SIG-M5 treated with dmso at 0.1 percent for 504 hours (cell line): ENCODE measurements at regions not wholly inside any gene's neighbourhood (a gene's known extent, or its start where the extent isn't known, plus 50 kb on each side); places are given as distances from the start of the nearest gene placed in this dataset.

Source experiments
- DNase-seq: peaks from one replicate; lab custom pipeline; 2025; ENCODE audit not compliant: unreplicated experiment; lab: John Stamatoyannopoulos, UW

DNA sequence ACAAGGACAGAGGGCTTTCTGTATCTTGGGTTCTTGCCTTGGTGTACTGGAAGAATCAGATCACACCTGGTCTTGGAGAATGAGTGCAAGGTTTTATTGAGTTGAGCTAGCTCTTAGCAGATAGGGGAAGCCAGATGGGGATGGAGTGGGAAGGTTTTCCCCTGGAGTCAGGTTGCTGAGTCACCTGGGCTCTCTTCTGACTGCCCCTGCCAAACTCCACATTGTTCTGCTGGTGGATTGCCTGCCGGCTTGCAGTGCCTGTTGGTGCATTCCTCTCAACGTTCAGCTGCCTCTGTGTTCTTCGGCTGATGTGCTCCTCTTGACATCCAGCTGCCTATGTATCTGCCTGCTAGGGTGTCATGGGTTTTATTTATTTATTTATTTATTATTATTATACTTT, 1431.1 kb downstream of the CDH8 start:
- DNase-seq, result no peak

DNA sequence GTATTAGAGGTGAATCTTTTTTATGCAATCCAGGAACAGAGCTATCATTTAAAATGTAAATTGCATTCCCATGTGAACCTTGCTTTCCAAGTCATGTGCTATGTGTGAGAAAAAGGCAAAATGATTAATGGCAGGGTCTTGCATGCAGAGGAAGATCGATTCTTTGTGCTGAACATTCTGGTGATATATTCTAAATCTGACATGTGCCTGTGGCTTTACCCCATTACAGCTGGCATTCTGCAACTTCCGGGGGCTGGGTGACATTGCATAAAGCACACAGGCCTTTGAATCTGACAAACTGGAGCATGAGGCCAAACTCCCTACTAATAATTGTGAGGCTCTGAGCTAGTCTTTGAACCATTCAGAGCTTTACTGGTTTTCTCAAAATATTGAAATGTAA, 1449.7 kb downstream of the CDH8 start:
- no peak for DNase-seq

DNA sequence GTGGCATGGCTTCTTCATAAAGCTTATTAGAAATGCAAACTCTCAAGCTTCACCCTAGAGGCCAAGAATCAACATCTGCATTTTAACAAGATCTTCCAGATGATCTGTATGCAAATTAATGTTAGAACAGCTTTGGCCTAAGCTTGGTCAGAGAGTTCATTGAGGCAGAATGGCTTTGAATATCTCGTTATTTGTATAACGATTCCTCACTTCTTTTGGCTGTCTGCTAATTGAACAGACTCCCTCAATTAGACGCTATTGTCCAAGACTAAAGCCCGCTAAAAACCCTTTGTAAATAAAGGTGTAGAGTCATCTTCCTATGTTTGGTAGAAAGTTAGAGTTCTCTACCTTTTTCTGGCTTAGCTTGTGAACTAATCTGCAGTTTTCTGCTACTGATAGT, 1453.7 kb downstream of the CDH8 start:
- DNase-seq, result no peak

DNA sequence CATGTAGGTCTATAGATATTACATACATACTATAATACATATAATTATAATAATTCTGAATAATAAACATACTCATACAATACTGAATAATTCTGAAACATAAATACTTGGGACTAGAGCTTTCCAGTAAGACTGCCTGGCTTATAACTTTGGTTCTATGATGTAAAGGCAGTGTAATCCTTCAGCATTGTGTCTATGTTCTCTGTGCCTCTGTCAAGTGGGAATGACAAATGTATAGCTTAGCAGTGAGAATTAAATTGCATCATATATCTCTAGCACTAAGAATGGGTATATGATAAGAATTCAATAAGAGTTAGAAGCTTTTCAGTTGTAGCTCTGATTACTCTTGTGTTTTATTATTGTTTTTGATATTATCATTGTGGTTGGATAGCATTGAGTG, 1469.3 kb downstream of the CDH8 start:
- DNase-seq, result no peak

DNA sequence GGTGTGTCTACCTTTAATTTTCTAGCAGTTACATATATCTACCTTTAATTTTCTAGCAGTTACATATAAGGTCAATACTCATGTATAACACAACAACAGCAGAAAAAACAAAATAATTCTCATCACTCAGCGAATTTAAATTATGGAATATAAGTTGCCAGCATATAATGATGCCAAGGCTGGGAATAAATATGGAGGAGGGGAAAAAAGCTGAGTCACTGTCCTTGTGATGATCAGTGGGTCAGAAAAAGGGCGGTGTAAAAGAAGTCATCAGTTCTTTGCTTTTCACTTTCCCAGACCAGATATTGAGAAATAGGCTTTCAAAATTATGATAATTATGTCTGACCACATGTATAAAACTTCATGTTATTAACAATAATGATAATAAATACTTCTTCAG, 1471.7 kb downstream of the CDH8 start:
- DNase-seq, result no peak

DNA sequence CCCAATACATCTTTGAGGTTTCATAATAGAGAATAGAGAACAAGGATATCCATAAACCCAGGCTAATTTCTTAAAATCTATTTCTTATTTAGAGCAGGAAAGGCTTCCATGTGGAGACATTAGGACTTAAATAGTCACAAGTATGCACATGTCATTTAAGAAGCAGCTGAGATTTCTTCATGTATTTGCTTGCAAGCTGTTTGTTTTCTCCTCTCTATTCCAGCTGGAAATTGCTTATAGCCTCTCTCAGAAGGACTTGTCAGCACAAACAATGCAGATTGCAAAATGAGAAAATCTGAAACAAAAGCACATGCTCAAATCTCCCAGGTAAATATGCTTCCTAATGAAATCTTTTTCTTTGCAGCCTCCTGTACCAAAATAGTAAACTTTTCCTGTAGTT, 1473.1 kb downstream of the CDH8 start:
- no peak for DNase-seq

DNA sequence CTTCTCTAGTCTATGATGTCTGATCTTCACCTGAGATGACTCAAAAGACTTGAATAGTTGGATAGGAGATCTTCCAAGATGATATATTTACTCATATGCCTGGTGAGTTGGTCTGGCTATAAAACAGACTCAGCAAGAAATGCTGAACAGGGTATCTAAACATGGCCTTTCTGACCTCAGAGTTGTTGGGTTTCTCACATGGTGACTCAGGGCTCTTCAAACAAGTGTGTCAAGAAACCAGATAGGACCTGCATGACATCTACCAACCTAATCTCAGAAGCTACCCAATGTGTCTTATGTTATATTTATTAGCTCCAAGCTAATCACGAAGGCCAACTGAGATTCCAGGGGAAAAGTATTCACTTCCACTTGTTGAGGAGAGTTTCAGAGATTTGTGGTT, 1477.3 kb downstream of the CDH8 start:
- no peak for DNase-seq

DNA sequence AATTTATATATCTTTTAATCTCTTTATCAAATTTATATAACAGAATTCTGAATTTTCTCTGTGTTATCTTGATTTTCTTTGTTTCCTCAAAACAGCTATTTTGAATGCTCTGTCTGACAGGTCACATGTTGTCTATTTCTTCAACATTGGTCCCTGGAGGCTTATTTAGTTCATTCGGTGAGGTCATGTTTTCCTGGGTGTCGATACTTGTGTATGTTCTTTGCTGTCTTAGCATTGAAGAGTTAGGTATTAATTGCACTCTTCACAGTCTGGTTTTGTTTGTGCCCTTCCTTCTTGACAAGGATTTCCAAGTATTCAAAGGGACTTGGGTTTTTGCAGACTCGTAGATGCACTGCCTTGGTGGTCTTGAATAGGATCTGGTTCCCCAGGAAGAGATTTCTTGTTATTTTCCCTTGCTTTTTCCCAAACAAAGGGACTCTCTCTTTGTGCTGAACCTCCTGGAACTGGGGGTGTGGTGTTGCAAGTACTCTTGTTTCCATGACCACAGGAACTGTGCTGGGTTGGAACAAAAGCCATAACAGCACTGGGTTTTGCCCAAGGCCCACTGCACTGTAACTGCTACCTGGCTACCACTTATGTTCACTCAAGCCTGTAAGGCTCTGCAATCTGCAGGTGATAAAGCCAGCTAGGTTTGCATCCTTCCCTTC, 1483.0 kb downstream of the CDH8 start:
- no peak for DNase-seq

DNA sequence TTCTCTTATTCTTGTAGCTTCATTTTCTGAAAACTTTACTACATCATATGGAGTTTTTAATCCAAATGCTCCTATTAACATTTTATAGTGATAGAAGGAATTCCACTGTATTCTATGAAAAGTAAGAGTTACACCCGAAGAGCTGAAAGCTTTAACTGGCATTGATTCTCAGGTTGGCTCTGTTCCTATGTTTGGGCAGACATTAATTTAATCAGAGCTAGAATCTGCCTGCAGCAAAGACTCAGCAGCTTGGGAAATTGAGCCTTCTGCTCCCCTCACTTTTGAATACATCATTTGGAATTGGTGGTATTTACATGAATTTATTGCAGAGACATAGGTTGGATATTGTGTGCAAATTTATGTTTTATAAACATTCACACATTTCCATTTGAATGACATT, 1494.7 kb downstream of the CDH8 start:
- no peak for DNase-seq

DNA sequence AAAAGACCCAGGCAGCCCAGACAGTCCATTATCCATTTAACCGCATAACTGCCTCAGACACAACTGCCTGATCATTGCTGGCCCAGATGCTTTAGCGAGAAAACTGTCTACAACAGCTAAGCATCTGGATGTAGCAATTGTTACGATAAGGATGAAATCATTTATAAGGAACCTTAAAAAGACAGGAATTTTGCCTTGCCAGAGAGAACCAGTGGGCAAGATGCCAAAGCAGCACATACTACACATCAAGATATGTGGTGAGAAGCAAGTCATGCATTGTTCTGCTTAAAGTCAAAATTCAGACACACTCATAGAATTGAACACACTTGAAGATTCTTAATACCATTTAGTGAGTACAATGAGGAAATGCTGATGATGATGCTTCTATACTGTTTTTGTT, 1525.3 kb downstream of the CDH8 start:
- DNase-seq, result no peak

DNA sequence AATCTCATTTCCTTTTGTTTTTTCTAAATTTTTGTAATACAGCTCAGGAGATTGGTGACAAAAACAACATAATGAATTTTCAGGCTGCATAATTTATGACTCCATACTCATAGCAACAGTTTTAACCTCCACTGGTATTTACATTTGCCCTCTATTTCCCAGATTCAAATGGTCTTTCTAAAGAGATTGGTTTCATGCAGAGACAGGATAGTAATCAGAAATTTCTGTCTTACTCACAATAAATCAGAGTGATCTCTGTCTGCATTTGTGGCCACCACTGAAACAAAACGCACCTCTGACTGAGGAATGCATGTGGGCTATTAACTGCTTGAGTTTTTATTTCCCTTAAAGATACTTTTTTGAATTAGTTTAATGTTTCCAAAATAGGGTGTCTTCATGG, 1526.0 kb downstream of the CDH8 start:
- DNase-seq, result no peak

DNA sequence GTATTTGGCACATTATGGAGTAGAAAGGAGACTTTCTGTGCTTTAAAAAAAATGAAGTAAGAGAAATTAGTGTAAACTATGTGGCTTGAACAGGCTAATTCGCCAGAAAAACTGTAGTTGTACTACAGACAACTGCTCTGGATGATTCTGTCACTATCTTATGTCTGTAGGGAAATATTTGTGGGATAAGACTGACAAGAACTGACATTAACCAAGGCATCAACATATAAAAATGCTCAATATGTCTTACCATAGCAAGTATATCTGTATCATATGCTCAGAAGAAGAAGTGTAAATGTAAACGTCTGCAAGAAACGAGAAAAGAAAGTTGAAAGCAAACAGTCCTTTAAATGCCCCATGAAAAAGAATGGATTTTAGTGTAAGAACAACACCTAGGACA, 1545.0 kb downstream of the CDH8 start:
- no peak for DNase-seq

DNA sequence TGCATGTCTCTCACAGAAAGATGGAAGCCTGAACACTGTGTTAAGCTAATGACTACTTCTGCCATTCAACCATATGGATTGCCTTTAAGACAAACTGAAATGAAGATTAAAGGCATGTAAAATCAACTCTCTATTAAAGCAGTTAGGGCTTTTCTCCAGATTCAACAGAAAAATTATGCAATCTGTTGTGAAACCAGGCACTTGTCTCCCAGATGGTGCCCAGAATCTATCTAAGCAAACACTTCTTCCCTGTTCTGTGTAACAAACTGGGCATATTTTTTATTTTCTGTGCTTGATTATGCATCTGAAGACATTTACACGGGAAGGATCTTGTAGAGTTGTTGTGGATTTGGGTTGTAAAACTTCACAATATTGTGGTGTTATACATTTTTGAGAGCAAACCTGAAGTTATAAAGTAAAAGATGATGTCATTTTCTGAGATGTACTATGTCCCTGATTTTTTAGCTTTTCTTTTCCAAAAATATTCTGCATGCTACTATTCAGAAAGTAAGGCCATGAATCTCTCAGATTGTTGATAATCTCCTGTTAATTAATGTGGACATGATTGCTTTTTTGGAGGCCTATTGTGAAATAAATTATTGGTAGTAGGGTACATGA, 1550.3 kb downstream of the CDH8 start:
- no peak for DNase-seq

DNA sequence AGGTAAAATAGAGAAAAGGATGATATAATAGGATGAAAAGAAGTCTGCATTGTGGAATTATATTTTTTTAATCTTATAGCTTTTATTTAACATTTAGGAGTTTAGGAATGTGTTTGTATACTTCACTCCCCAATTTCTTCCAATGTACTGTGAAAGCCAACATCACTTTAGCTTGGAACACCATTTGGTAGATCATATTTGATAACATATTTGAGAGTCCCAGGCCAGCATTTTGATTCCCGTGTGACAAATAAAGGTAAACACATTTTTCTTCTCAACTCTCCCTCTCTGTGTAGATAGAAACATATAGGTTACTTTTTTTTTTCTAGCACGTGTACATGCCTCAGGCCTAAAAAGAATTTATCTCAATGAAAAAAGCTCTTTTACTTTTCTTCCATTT, 1551.3 kb downstream of the CDH8 start:
- DNase-seq, result no peak

DNA sequence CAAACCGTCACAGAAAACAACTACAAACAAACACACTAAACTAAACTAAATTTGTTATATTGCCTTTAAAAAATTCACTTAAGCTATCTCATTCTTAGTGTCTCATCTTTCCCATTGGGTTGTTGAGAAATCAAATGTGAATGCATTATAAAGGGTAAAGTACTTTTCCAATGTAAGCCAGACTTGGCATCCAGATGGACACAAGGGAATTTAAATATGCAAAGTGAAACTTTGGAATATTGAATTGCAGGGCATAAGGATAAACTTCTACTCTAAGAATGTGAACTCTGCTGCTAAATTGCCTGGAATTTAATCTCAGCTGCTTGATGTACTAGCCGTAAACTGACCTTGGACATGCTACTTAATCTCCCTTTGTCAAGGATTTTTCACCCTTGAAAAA, 1554.6 kb downstream of the CDH8 start:
- DNase-seq, result no peak

DNA sequence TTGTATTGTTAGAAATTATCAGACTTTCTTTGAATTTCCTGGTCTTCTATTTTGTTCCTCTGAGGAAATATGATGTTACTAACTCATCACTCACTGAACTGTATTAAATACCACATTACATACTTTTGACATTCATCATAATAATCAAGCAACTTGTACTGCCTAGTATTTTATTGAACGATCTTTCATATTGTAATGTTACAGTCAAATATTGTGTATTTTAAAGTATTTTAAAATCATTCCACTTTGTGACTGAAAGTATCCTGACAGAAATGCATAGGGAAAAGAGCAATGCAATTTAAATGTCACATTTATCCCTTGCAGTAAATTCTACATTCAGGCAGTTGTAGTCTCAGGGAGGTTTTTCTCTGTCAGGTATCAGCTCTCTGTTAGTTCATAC, 1557.4 kb downstream of the CDH8 start:
- no peak for DNase-seq

DNA sequence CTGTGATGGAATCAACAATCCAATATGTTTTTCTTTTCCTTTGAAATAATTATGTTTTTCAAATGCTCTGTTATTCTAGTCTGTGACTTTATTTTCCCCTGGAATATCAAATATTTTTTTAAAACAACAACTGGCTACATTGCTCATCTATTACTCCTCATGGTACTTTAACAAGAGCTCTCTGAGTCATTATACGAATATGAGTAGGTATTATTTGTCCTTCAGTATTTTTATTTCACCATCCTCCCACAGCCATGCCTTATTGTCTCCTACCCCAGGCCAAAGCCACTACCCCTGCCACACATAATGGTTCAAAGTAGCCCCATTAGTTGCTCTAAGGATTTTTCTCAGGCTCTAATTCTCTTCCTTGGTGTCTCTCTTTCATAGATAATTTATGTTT, 1572.3 kb downstream of the CDH8 start:
- DNase-seq, result no peak

DNA sequence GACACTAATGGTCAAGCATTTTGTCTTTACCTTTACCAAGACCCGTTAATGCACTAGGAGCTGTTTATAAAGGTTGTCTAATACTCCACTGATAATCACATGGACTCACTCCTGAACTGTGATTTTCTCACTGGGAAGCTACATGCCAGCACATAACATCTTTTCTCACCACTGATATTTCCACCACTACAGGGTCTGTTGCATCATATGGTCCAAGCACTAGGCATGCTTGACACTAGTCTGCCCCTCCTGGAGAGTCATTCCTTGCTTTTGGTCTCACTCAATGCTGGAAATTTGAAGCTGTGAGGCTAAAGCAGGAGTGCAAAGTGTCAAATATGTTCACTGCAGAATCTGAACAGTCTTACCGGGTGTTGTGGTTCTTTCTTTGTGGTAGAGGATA, 1576.8 kb downstream of the CDH8 start:
- no peak for DNase-seq

DNA sequence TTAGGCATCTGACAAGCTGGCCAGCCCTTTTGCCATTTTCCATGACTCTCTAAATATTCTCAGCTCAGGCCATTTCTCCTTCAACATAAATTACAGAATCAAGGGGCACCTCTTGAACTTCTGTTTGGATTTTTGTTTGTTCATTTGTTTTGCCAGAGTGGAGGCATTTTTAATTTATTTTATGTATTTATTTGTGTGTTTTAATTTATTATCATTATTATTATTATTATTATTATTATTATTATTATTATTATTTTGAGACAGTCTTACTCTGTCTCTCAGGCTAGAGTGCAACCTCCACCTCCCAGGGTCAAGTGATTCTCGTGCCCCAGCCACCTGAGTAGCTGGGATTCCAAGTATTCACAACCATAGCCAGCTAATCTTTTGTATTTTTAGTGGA, 1578.0 kb downstream of the CDH8 start:
- DNase-seq, result no peak

DNA sequence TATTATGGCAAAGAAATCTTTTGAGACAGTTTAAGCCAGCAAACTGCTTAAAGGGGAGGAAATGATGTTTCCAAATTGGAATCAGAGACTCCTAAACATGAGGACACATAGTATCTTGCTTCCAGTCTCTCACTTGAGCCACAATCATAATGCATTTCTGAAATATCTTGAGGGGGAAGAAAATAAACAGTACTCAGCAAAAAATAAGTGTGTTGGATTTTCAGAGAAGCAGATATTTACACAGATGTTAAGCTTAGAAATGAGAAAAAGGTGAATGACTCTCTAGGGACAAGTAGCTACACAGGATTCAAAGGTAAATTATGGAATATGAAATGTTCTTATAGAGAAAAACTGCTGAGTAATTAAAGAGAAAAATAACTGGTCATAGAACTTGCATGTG, 1583.6 kb downstream of the CDH8 start:
- DNase-seq, result no peak

DNA sequence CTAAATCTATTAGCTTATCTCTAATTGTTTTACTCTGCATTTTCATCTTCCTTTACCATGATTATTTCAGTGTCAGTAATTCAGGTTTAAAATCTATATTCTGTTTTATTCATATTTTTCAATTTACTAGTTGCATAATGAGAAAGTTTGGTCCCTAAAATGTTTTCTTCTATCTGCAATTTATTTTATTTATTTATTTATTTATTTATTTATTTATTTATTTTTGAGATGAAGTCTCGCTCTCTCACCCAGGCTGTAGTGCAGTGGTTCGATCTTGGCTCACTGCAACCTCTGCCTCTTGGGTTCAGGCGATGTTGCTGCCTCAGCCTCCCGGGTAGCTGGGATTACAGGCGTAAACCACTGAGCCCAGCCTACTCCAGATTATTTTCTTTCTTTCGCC, 1597.3 kb downstream of the CDH8 start:
- no peak for DNase-seq

DNA sequence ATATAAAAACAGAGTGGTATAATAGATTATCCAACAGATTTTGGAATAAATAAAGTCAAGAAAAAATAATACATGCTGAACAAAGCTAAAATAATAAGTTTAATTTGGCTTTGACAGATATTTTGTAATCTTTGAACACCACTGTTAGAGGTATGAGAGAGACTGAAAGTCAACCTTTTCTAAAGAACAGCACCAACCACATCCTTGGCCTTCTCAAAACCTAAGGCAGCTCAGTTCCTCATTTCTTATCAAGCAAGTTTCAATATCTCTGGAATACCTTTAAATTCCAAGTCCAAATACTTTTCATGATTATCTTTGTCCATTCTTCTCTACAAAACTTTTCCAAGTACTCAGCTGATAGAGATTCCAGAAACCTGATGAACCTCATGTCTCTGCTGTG, 1603.8 kb downstream of the CDH8 start:
- DNase-seq, result no peak

DNA sequence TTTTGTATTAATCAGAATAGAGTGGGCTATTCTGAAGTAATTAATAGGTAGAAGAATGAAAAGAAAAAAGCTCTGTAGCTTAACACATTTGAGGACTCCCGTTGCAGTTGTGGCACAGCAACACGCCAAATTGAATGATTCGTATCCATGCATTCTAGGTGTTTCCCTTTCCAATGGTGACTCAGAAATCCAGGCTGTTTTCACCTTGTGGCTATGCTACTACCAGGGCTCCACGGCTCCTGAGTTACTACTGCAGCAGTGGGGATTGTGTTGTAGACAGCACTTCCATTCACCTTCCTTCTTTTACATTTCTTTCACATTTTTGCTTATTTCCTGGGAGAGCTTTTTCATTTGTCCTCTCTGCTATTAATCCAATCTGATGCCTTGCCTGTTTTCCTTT, 1616.4 kb downstream of the CDH8 start:
- no peak for DNase-seq
